ENCODE measurements at regions not wholly inside any gene's neighbourhood (a gene's known extent, or its start where the extent isn't known, plus 50 kb on each side); places are given as distances from the start of the nearest gene placed in this dataset.

GRCh38 chr2:5040571-5040970, 651.6 kb upstream of the SOX11 start:
- TF ChIP-seq RB1 (IDR thresholded peaks at IDR 0.05; ENCODE audit: borderline replicate concordance): no peak
- no peak for TF ChIP-seq BRCA1 (IDR thresholded peaks at IDR 0.05; ENCODE audit: low read depth, low read length)
- TF ChIP-seq CTCF (IDR thresholded peaks at IDR 0.05 in 2 of 3, conservative IDR thresholded peaks at IDR 0.05 in 1 of 3; ENCODE audit: control insufficient read depth in 2 of 3, extremely low read depth in 1 of 3, insufficient read depth in 1 of 3, low read depth in 3 of 3, low read length in 3 of 3): no peak
- no peak for TF ChIP-seq CUX1 (IDR thresholded peaks at IDR 0.05; ENCODE audit: insufficient replicate concordance, low read depth, low read length)
- TF ChIP-seq POLR2AphosphoS5 (IDR thresholded peaks at IDR 0.05; ENCODE audit: low read length): no peak
- no peak for TF ChIP-seq JUND (IDR thresholded peaks at IDR 0.05; ENCODE audit: low read depth, low read length)
- TF ChIP-seq FOXK2 (IDR thresholded peaks at IDR 0.05): no peak
- TF ChIP-seq CEBPB (IDR thresholded peaks at IDR 0.05; ENCODE audit: borderline replicate concordance in 1 of 2, low read depth in 2 of 2, low read length in 2 of 2): no peak
- TF ChIP-seq SRF (IDR thresholded peaks at IDR 0.05; ENCODE audit: low read depth in 2 of 2, low read length in 2 of 2): no peak
- no peak for TF ChIP-seq TCF12 (IDR thresholded peaks at IDR 0.05; ENCODE audit: low read depth, low read length)
- TF ChIP-seq ESRRA (IDR thresholded peaks at IDR 0.05; ENCODE audit: low read length): no peak
- TF ChIP-seq TCF7 (IDR thresholded peaks at IDR 0.05; ENCODE audit: borderline replicate concordance): no peak

All from GM12878 (cell line).